ENCODE measurements at regions not wholly inside any gene's neighbourhood (a gene's known extent, or its start where the extent isn't known, plus 50 kb on each side); places are given as distances from the start of the nearest gene placed in this dataset.
"Not testable (repeated sequence)": the region's sequence is repeated elsewhere in the genome, so short reads cannot be mapped to it uniquely, and the experiment has no call there.

GRCh38 chr3:170690661-170690981 is 104.7 kb upstream of the SLC7A14 start:
- no peaks in the 10 kb centered on the region for H3K79me2 ChIP-seq (ENCODE audit: insufficient read depth, low read length)
- no peaks in the 10 kb centered on the region for H3K4me1 ChIP-seq (ENCODE audit: insufficient read depth, low read length, poor library complexity, severe bottlenecking)
- TF ChIP-seq EZH2phosphoT487 (IDR thresholded peaks at IDR 0.05; ENCODE audit: borderline replicate concordance) (no peak), CTCF (conservative IDR thresholded peaks at IDR 0.05; ENCODE audit: low read length) (no peak)
- no peaks in the 10 kb centered on the region for H3F3A ChIP-seq (ENCODE audit: low read depth)
- H3K9ac ChIP-seq (ENCODE audit: low read depth, low read length, poor library complexity, severe bottlenecking): no peak overlapping the region
- no peaks in the 10 kb centered on the region for H3K9me3 ChIP-seq (ENCODE audit: insufficient read depth, low read depth, low read length)
- H3K27me3 ChIP-seq (ENCODE audit: insufficient read depth, low read length, poor library complexity, severe bottlenecking): no peaks in the 10 kb centered on the region
- H3K4me3 ChIP-seq (ENCODE audit: low read length, poor library complexity, severe bottlenecking): no peak overlapping the region
- no peaks in the 10 kb centered on the region for H3K36me3 ChIP-seq (ENCODE audit: insufficient read depth, low read length)
- no peak overlapping the region for H2AFZ ChIP-seq (ENCODE audit: low read length)
- H3K9me2 ChIP-seq (replicated peaks; ENCODE audit: low read depth, low read length): no peaks in the 10 kb centered on the region
- no peak overlapping the region for H3K4me2 ChIP-seq (ENCODE audit: low read depth, low read length, poor library complexity, severe bottlenecking)
- no peaks in the 10 kb centered on the region for H4K20me1 ChIP-seq (ENCODE audit: insufficient read depth, low read length, poor library complexity, severe bottlenecking)

DNA sequence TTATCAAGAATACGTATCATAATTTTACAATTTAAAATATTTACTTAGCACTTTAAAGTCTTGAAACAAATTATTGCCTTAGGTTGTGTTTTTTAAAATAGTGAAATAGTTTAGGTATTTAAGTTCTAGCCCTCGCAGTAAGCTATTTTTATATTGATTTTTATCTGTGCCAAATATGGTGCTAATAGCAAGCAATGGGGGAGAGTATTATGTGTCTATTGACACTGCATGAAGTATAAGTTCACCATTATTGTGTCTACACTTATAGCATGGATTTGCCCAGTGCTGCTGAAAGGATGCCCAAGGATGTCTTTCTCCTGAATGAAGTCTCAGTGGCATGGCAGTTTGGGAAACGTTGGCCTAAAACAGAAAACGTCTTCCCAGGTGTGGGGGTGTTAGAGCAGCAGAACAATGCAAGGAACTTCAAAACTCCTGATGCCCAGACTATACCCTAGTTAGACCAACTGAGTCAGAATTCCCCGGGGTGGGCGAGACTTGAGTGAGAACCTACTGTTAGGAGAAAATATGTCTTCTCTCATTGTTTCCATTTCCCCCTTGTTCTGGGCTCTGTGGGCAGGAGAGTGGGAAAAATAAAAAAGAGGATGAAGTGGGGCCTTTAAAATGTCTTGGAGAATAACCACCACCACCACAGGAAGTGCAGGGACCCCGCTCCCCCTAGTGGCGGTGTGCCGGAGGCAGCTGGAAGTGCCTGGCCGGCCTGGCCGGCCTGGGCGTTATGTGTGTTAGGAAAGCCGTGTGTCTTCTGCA is 104.2 kb upstream of the SLC7A14 start:
- TF ChIP-seq EZH2phosphoT487 (IDR thresholded peaks at IDR 0.05; ENCODE audit: borderline replicate concordance): no peak
- peak; percentile 79 for TF ChIP-seq CTCF (conservative IDR thresholded peaks at IDR 0.05; ENCODE audit: low read length)
- Histone ChIP-seq H3K79me2 (ENCODE audit: insufficient read depth, low read length) (no peaks in the 10 kb centered on the region), H3K27me3 (ENCODE audit: insufficient read depth, low read length, poor library complexity, severe bottlenecking) (no peaks in the 10 kb centered on the region), H3K4me2 (ENCODE audit: low read depth, low read length, poor library complexity, severe bottlenecking) (no peak overlapping the region), H4K20me1 (ENCODE audit: insufficient read depth, low read length, poor library complexity, severe bottlenecking) (no peaks in the 10 kb centered on the region), H3K36me3 (ENCODE audit: insufficient read depth, low read length) (no peaks in the 10 kb centered on the region), H3K4me3 (ENCODE audit: low read length, poor library complexity, severe bottlenecking) (no peak overlapping the region), H3K9me3 (ENCODE audit: insufficient read depth, low read depth, low read length) (no peaks in the 10 kb centered on the region), H3K9ac (ENCODE audit: low read depth, low read length, poor library complexity, severe bottlenecking) (no peak overlapping the region), H3K4me1 (ENCODE audit: insufficient read depth, low read length, poor library complexity, severe bottlenecking) (no peaks in the 10 kb centered on the region), H2AFZ (ENCODE audit: low read length) (no peak overlapping the region), H3K9me2 (replicated peaks; ENCODE audit: low read depth, low read length) (no peaks in the 10 kb centered on the region), H3F3A (ENCODE audit: low read depth) (no peaks in the 10 kb centered on the region)

DNA sequence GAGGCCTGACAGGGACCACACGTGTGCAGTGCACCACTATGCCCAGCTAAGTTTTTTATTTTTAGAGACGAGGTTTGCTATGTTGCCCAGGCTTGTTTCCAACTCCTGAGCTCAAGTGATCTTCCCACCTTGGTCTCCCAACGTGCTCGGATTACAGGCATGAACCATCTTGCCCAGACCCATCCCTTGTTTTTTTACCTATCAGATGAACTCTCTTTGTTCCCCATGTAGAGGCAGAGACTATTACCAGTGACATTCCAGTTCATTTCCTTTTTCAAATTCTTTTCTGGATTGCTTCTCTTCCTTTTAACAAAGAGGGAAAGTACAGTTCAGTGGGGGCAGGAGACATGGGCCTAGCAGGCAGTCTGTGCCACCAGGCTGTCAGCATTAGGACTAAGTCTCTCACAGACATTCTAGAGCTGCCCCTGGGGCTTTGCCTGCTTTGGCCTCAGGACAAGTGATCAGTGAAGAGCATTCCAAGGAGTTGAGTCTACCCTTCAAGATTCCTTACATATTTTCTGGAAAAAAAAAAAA is 103.5 kb upstream of the SLC7A14 start:
- H3K27me3 ChIP-seq (ENCODE audit: insufficient read depth, low read length, poor library complexity, severe bottlenecking): no peaks in the 10 kb centered on the region
- no peaks in the 10 kb centered on the region for H3K79me2 ChIP-seq (ENCODE audit: insufficient read depth, low read length)
- H4K20me1 ChIP-seq (ENCODE audit: insufficient read depth, low read length, poor library complexity, severe bottlenecking): no peaks in the 10 kb centered on the region
- no peaks in the 10 kb centered on the region for H3K4me1 ChIP-seq (ENCODE audit: insufficient read depth, low read length, poor library complexity, severe bottlenecking)
- no peak overlapping the region for H2AFZ ChIP-seq (ENCODE audit: low read length)
- no peak for TF ChIP-seq CTCF (conservative IDR thresholded peaks at IDR 0.05; ENCODE audit: low read length)
- no peak for TF ChIP-seq EZH2phosphoT487 (IDR thresholded peaks at IDR 0.05; ENCODE audit: borderline replicate concordance)
- no peak overlapping the region for H3K4me3 ChIP-seq (ENCODE audit: low read length, poor library complexity, severe bottlenecking)
- no peaks in the 10 kb centered on the region for H3K9me2 ChIP-seq (replicated peaks; ENCODE audit: low read depth, low read length)
- H3K4me2 ChIP-seq (ENCODE audit: low read depth, low read length, poor library complexity, severe bottlenecking): no peak overlapping the region
- no peaks in the 10 kb centered on the region for H3K9me3 ChIP-seq (ENCODE audit: insufficient read depth, low read depth, low read length)
- no peaks in the 10 kb centered on the region for H3K36me3 ChIP-seq (ENCODE audit: insufficient read depth, low read length)
- H3F3A ChIP-seq (ENCODE audit: low read depth): no peaks in the 10 kb centered on the region
- H3K9ac ChIP-seq (ENCODE audit: low read depth, low read length, poor library complexity, severe bottlenecking): no peak overlapping the region

GRCh38 chr3:170688222-170688621 is 102.3 kb upstream of the SLC7A14 start:
- H3K79me2 ChIP-seq (ENCODE audit: insufficient read depth, low read length); H2AFZ ChIP-seq (ENCODE audit: low read length); H4K20me1 ChIP-seq (ENCODE audit: insufficient read depth, low read length, poor library complexity, severe bottlenecking); H3K9me3 ChIP-seq (ENCODE audit: insufficient read depth, low read depth, low read length); H3K27me3 ChIP-seq (ENCODE audit: insufficient read depth, low read length, poor library complexity, severe bottlenecking); H3K9me2 ChIP-seq (replicated peaks; ENCODE audit: low read depth, low read length); H3K36me3 ChIP-seq (ENCODE audit: insufficient read depth, low read length); H3K4me3 ChIP-seq (ENCODE audit: low read length, poor library complexity, severe bottlenecking); H3K4me1 ChIP-seq (ENCODE audit: insufficient read depth, low read length, poor library complexity, severe bottlenecking); H3K9ac ChIP-seq (ENCODE audit: low read depth, low read length, poor library complexity, severe bottlenecking); H3F3A ChIP-seq (ENCODE audit: low read depth); H3K4me2 ChIP-seq (ENCODE audit: low read depth, low read length, poor library complexity, severe bottlenecking): not testable (repeated sequence)
